PC-9 (cell line): ENCODE measurements at regions not wholly inside any gene's neighbourhood (a gene's known extent, or its start where the extent isn't known, plus 50 kb on each side); places are given as distances from the start of the nearest gene placed in this dataset.
"Not testable (repeated sequence)": the region's sequence is repeated elsewhere in the genome, so short reads cannot be mapped to it uniquely, and the experiment has no call there.

Experiments
- BruUV-seq: library from RNA; stranded (reverse); fragments of 400-500 nt; replicated peaks from 2 replicates; lab custom pipeline; 2021; lab: Mats Ljungman, UMichigan
- CTCF ChIA-PET: fragments of 300-600 bp; sonication (Branson Sonifier 250); formaldehyde crosslinking; loops from one replicate; lab custom pipeline; 2022; ENCODE audit warnings: antibody characterized with exemption; lab: Charles Lee
- POLR2A ChIA-PET: fragments of 300-600 bp; sonication (Branson Sonifier 250); formaldehyde crosslinking; loops from one replicate; lab custom pipeline; 2022; ENCODE audit warnings: antibody characterized with exemption; ENCODE audit not compliant: unreplicated experiment; lab: Charles Lee
- DNase-seq, 2 experiments: peaks; one replicate each; pipeline versions ENCODE4 v3.0.0 to v3.0.0-alpha.2; 2015 to 2022; ENCODE audit warnings: mixed read lengths in 1 of 2
- H2AFZ ChIP-seq: fragments of 200-600 bp; sonication (generic); 2 replicates; pipeline ENCODE4 v1.8.1; 2017; ENCODE audit warnings: antibody characterized with exemption
- H3F3A ChIP-seq: fragments of 200-600 bp; sonication (generic); 2 replicates; pipeline ENCODE4 v1.8.1; 2017; ENCODE audit warnings: antibody characterized with exemption, mild to moderate bottlenecking, low read depth; ENCODE audit not compliant: insufficient read depth
- H3K27ac ChIP-seq: fragments of 200-600 bp; sonication (generic); 2 replicates; pipeline ENCODE4 v1.6.1; 2016; ENCODE audit warnings: mixed run types
- H3K27me3 ChIP-seq: fragments of 200-600 bp; sonication (generic); 2 replicates; pipeline ENCODE4 v1.6.1; 2016; ENCODE audit warnings: low read depth, mixed run types; ENCODE audit not compliant: insufficient read depth
- H3K36me3 ChIP-seq: fragments of 200-600 bp; sonication (generic); 2 replicates; pipeline ENCODE4 v1.6.1; 2016; ENCODE audit warnings: low read depth, mixed run types
- H3K4me1 ChIP-seq: fragments of 200-600 bp; sonication (generic); replicated peaks from 2 replicates; pipeline ENCODE4 v1.6.1; 2016; ENCODE audit warnings: mixed run types; ENCODE audit not compliant: insufficient read depth
- H3K4me2 ChIP-seq: fragments of 200-600 bp; sonication (generic); 2 replicates; pipeline ENCODE4 v1.6.1; 2017; ENCODE audit warnings: mixed run types
- H3K4me3 ChIP-seq: fragments of 200-600 bp; sonication (generic); 2 replicates; pipeline ENCODE4 v1.6.1; 2016; ENCODE audit warnings: mixed run types
- H3K79me2 ChIP-seq: fragments of 200-600 bp; sonication (generic); 2 replicates; pipeline ENCODE4 v1.6.1; 2017; ENCODE audit warnings: low read depth, mixed run types
- H3K9me2 ChIP-seq: fragments of 200-600 bp; sonication (generic); 2 replicates; pipeline ENCODE4 v1.8.1; 2017; ENCODE audit warnings: mild to moderate bottlenecking; ENCODE audit not compliant: insufficient read depth
- H3K9me3 ChIP-seq: fragments of 200-600 bp; sonication (generic); 2 replicates; pipeline ENCODE4 v1.8.1; 2016; ENCODE audit warnings: low read depth; ENCODE audit not compliant: insufficient read depth
- H4K20me1 ChIP-seq: fragments of 200-600 bp; sonication (generic); 2 replicates; pipeline ENCODE4 v1.8.1; 2017; ENCODE audit not compliant: insufficient read depth
- EZH2 ChIP-seq: fragments of 200-600 bp; sonication (generic); IDR thresholded peaks from 2 replicates; pipeline ENCODE4 v1.8.0; 2017; ENCODE audit warnings: antibody characterized with exemption, low read depth
- intact Hi-C: fragments of 100-400 bp; cut with micrococcal nuclease; formaldehyde crosslinking; loops from one replicate; pipeline ENCODE4 v1.10.0; 2022; ENCODE audit not compliant: unreplicated experiment
- TF ChIP-seq, protein P1 (sequence below): fragments of 200-600 bp; sonication (generic); conservative IDR thresholded peaks from 2 replicates; pipeline ENCODE4 v1.6.1; 2017; ENCODE audit warnings: mixed run types, antibody characterized with exemption, mild to moderate bottlenecking, moderate library complexity

GRCh38 chr7:67489881-67490280, 493.2 kb downstream of the TYW1 start:
- Histone ChIP-seq H3K27me3 (peaks cover 67% of the 10 kb centered on the region), H2AFZ (no peak overlapping the region), H3K4me2 (no peak overlapping the region), H3K27ac (no peak overlapping the region), H4K20me1 (no peaks in the 10 kb centered on the region), H3F3A (no peaks in the 10 kb centered on the region), H3K4me3 (no peak overlapping the region), H3K4me1 (no peaks in the 10 kb centered on the region), H3K79me2 (no peaks in the 10 kb centered on the region), H3K9me3 (no peaks in the 10 kb centered on the region), H3K9me2 (no peaks in the 10 kb centered on the region), H3K36me3 (no peaks in the 10 kb centered on the region)
- no TSS peak for BruUV-seq
- CTCF ChIA-PET = no interaction called here
- DNase-seq = no peak
- TF ChIP-seq, protein P1, sequence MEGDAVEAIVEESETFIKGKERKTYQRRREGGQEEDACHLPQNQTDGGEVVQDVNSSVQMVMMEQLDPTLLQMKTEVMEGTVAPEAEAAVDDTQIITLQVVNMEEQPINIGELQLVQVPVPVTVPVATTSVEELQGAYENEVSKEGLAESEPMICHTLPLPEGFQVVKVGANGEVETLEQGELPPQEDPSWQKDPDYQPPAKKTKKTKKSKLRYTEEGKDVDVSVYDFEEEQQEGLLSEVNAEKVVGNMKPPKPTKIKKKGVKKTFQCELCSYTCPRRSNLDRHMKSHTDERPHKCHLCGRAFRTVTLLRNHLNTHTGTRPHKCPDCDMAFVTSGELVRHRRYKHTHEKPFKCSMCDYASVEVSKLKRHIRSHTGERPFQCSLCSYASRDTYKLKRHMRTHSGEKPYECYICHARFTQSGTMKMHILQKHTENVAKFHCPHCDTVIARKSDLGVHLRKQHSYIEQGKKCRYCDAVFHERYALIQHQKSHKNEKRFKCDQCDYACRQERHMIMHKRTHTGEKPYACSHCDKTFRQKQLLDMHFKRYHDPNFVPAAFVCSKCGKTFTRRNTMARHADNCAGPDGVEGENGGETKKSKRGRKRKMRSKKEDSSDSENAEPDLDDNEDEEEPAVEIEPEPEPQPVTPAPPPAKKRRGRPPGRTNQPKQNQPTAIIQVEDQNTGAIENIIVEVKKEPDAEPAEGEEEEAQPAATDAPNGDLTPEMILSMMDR = no peak
- TF ChIP-seq EZH2 = no peak
- POLR2A ChIA-PET = no interaction called here
- intact Hi-C loops = no loop called here

DNA sequence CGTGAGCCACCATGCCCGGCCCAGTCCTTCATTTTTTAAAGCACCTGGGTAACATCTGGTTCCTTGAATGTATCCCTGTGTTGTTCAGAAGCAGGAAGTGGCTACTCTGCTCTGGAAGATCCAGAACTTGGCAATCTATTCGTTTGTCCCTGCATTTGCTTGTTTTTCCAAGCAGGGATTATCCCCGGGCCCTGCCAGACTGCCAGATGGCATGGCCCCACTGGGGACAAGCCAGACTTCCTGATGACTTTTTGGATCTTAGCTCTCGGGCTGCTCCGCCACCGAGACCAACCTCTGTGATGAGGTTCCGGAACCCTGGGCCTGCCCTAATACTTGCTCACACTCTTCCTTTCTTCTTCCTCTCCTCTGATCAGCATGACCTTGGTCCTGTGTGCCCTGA, 496.7 kb downstream of the TYW1 start:
- no peaks in the 10 kb centered on the region for H3K79me2 ChIP-seq
- CTCF ChIA-PET = no interaction called here
- POLR2A ChIA-PET = no interaction called here

GRCh38 chr7:67496589-67496988, 500.0 kb downstream of the TYW1 start:
- ChIA-PET CTCF (no interaction called here), POLR2A (no interaction called here)
- Histone ChIP-seq H3K27ac (no peak overlapping the region), H4K20me1 (no peaks in the 10 kb centered on the region), H3K4me3 (no peak overlapping the region), H3K9me2 (no peaks in the 10 kb centered on the region), H3K9me3 (no peaks in the 10 kb centered on the region), H3K79me2 (no peaks in the 10 kb centered on the region), H2AFZ (no peak overlapping the region), H3K4me2 (no peak overlapping the region), H3K27me3 (peaks cover 71% of the 10 kb centered on the region), H3F3A (no peaks in the 10 kb centered on the region), H3K4me1 (no peaks in the 10 kb centered on the region), H3K36me3 (no peaks in the 10 kb centered on the region)
- TF ChIP-seq, protein P1 = no peak
- TF ChIP-seq EZH2 = no peak
- intact Hi-C loops = no loop called here
- BruUV-seq = no TSS peak
- no peak for DNase-seq

More for the DNA sequence above, 496.7 kb downstream of the TYW1 start:
- intact Hi-C loops = no loop called here
- Histone ChIP-seq H3K4me2 (no peak overlapping the region), H3F3A (no peaks in the 10 kb centered on the region), H3K36me3 (no peaks in the 10 kb centered on the region), H3K4me1 (no peaks in the 10 kb centered on the region), H3K4me3 (no peak overlapping the region), H3K9me3 (no peaks in the 10 kb centered on the region), H4K20me1 (no peaks in the 10 kb centered on the region), H2AFZ (no peak overlapping the region), H3K9me2 (no peaks in the 10 kb centered on the region), H3K27me3 (peaks cover 65% of the 10 kb centered on the region), H3K27ac (no peak overlapping the region)
- no TSS peak for BruUV-seq
- no peak for TF ChIP-seq EZH2
- TF ChIP-seq, protein P1 = no peak
- DNase-seq = no peak

GRCh38 chr7:67497914-67498313, 501.3 kb downstream of the TYW1 start:
- peaks cover 66% of the 10 kb centered on the region for H3K27me3 ChIP-seq
- H3K4me3 ChIP-seq, H2AFZ ChIP-seq, H3K4me2 ChIP-seq, POLR2A ChIA-PET, H3K79me2 ChIP-seq, intact Hi-C loops, H3F3A ChIP-seq, H4K20me1 ChIP-seq, DNase-seq, H3K27ac ChIP-seq, H3K36me3 ChIP-seq, H3K4me1 ChIP-seq, BruUV-seq, CTCF ChIA-PET, H3K9me3 ChIP-seq, H3K9me2 ChIP-seq: not testable (repeated sequence)
